Activated CD4-positive, alpha-beta T cell treated with anti-CD3 and anti-CD28 coated beads, Interleukin-2, amount 10 ng/mL, durations not matched to agents 7 days and 5 days (primary cell): ENCODE measurements at regions not wholly inside any gene's neighbourhood (a gene's known extent, or its start where the extent isn't known, plus 50 kb on each side); places are given as distances from the start of the nearest gene placed in this dataset.
"Not testable (repeated sequence)": the region's sequence is repeated elsewhere in the genome, so short reads cannot be mapped to it uniquely, and the experiment has no call there.

Experiments used
- CTCF ChIA-PET: fragments of 350-600 bp; sonication (Branson Sonifier 250); formaldehyde crosslinking; loops from one replicate; lab custom pipeline; 2021; ENCODE audit warnings: antibody characterized with exemption; lab: Charles Lee
- POLR2A ChIA-PET: fragments of 350-600 bp; sonication (Branson Sonifier 250); formaldehyde crosslinking; loops from one replicate; lab custom pipeline; 2021; ENCODE audit warnings: antibody characterized with exemption; lab: Charles Lee
- DNase-seq: peaks from one replicate; pipeline ENCODE4 v3.0.0-alpha.2; 2020
- H3K27ac Mint-ChIP-seq: one replicate; pipeline ENCODE4 v1.8.0; 2021; ENCODE audit warnings: mild to moderate bottlenecking, moderate library complexity, mixed read lengths
- H3K27me3 Mint-ChIP-seq: one replicate; pipeline ENCODE4 v1.8.0; 2021; ENCODE audit warnings: mixed read lengths
- H3K36me3 Mint-ChIP-seq: one replicate; pipeline ENCODE4 v1.8.0; 2021; ENCODE audit warnings: low read depth, mixed read lengths
- H3K4me1 Mint-ChIP-seq: one replicate; pipeline ENCODE4 v1.8.0; 2021; ENCODE audit warnings: mixed read lengths
- H3K4me3 Mint-ChIP-seq: one replicate; pipeline ENCODE4 v1.8.0; 2021; ENCODE audit warnings: mild to moderate bottlenecking, moderate library complexity, mixed read lengths
- H3K9me3 Mint-ChIP-seq: one replicate; pipeline ENCODE4 v1.8.0; 2021; ENCODE audit warnings: mixed read lengths

- H3K36me3 Mint-ChIP-seq = no peaks in the 10 kb centered on the region
- POLR2A ChIA-PET = no interaction called here
- no peak for DNase-seq
- H3K4me1 Mint-ChIP-seq = no peaks in the 10 kb centered on the region
- no peak overlapping the region for H3K27ac Mint-ChIP-seq
- peaks cover 4% of the 10 kb centered on the region for H3K9me3 Mint-ChIP-seq
- H3K4me3 Mint-ChIP-seq = no peak overlapping the region
- CTCF ChIA-PET = no interaction called here
- no peaks in the 10 kb centered on the region for H3K27me3 Mint-ChIP-seq
These were observed 1012.5 kb upstream of the LCORL start for GRCh38 chr4:19033816-19034733.

- no peak overlapping the region for H3K27ac Mint-ChIP-seq
- CTCF ChIA-PET = no interaction called here
- no peak for DNase-seq
- no peaks in the 10 kb centered on the region for H3K36me3 Mint-ChIP-seq
- POLR2A ChIA-PET = no interaction called here
- H3K4me3 Mint-ChIP-seq = no peak overlapping the region
- no peaks in the 10 kb centered on the region for H3K4me1 Mint-ChIP-seq
- H3K9me3 Mint-ChIP-seq = peaks cover 7% of the 10 kb centered on the region
- no peaks in the 10 kb centered on the region for H3K27me3 Mint-ChIP-seq
These were observed 1009.0 kb upstream of the LCORL start for GRCh38 chr4:19030536-19030935.

GRCh38 chr4:19030048-19030447 lies 1008.5 kb upstream of the LCORL start:
- CTCF ChIA-PET = no interaction called here
- POLR2A ChIA-PET = no interaction called here
- Mint-ChIP-seq H3K9me3 (peaks cover 7% of the 10 kb centered on the region), H3K27me3 (no peaks in the 10 kb centered on the region), H3K4me1 (no peaks in the 10 kb centered on the region), H3K36me3 (no peaks in the 10 kb centered on the region), H3K27ac (no peak overlapping the region), H3K4me3 (no peak overlapping the region)
- no peak for DNase-seq

GRCh38 chr4:19026281-19026680 lies 1004.7 kb upstream of the LCORL start:
- POLR2A ChIA-PET = no interaction called here
- H3K27ac Mint-ChIP-seq = no peak overlapping the region
- CTCF ChIA-PET = no interaction called here
- DNase-seq = no peak
- H3K9me3 Mint-ChIP-seq = peaks cover 4% of the 10 kb centered on the region
- no peaks in the 10 kb centered on the region for H3K36me3 Mint-ChIP-seq
- no peak overlapping the region for H3K4me3 Mint-ChIP-seq
- H3K27me3 Mint-ChIP-seq = no peaks in the 10 kb centered on the region
- no peaks in the 10 kb centered on the region for H3K4me1 Mint-ChIP-seq

GRCh38 chr4:19025031-19025430 lies 1003.5 kb upstream of the LCORL start:
- ChIA-PET CTCF (no interaction called here), POLR2A (no interaction called here)
- H3K4me3 Mint-ChIP-seq = no peak overlapping the region
- no peaks in the 10 kb centered on the region for H3K27me3 Mint-ChIP-seq
- no peaks in the 10 kb centered on the region for H3K36me3 Mint-ChIP-seq
- H3K9me3 Mint-ChIP-seq = peaks cover 5% of the 10 kb centered on the region
- no peaks in the 10 kb centered on the region for H3K4me1 Mint-ChIP-seq
- no peak overlapping the region for H3K27ac Mint-ChIP-seq
- DNase-seq = no peak

GRCh38 chr4:19024047-19024446 lies 1002.5 kb upstream of the LCORL start:
- H3K36me3 Mint-ChIP-seq = no peaks in the 10 kb centered on the region
- H3K4me1 Mint-ChIP-seq = no peaks in the 10 kb centered on the region
- H3K9me3 Mint-ChIP-seq = peaks cover 5% of the 10 kb centered on the region
- DNase-seq = no peak
- ChIA-PET CTCF (no interaction called here), POLR2A (no interaction called here)
- no peaks in the 10 kb centered on the region for H3K27me3 Mint-ChIP-seq
- H3K27ac Mint-ChIP-seq = no peak overlapping the region
- H3K4me3 Mint-ChIP-seq = no peak overlapping the region

- no peaks in the 10 kb centered on the region for H3K27me3 Mint-ChIP-seq
- ChIA-PET CTCF (no interaction called here), POLR2A (no interaction called here)
- no peaks in the 10 kb centered on the region for H3K36me3 Mint-ChIP-seq
- no peaks in the 10 kb centered on the region for H3K4me1 Mint-ChIP-seq
- DNase-seq = no peak
- H3K9me3 Mint-ChIP-seq = peaks cover 10% of the 10 kb centered on the region
- H3K27ac Mint-ChIP-seq = no peak overlapping the region
- no peak overlapping the region for H3K4me3 Mint-ChIP-seq
These were observed 1000.1 kb upstream of the LCORL start for GRCh38 chr4:19021617-19022016.

GRCh38 chr4:19016550-19016949 lies 995.0 kb upstream of the LCORL start:
- DNase-seq, CTCF ChIA-PET, POLR2A ChIA-PET, H3K27ac Mint-ChIP-seq, H3K9me3 Mint-ChIP-seq, H3K4me3 Mint-ChIP-seq, H3K27me3 Mint-ChIP-seq, H3K36me3 Mint-ChIP-seq, H3K4me1 Mint-ChIP-seq: not testable (repeated sequence)

GRCh38 chr4:19014594-19014993 lies 993.0 kb upstream of the LCORL start:
- Mint-ChIP-seq H3K27me3 (no peaks in the 10 kb centered on the region), H3K27ac (no peak overlapping the region)
- CTCF ChIA-PET = no interaction called here

GRCh38 chr4:19010761-19011160 lies 989.2 kb upstream of the LCORL start:
- H3K4me1 Mint-ChIP-seq = no peaks in the 10 kb centered on the region
- H3K27ac Mint-ChIP-seq = no peak overlapping the region
- H3K9me3 Mint-ChIP-seq = peaks cover 3% of the 10 kb centered on the region
- H3K36me3 Mint-ChIP-seq = no peaks in the 10 kb centered on the region
- CTCF ChIA-PET = no interaction called here
- DNase-seq = no peak
- H3K4me3 Mint-ChIP-seq = no peak overlapping the region
- H3K27me3 Mint-ChIP-seq = no peaks in the 10 kb centered on the region
- POLR2A ChIA-PET = no interaction called here

More at GRCh38 chr4:19014594-19014993, 993.0 kb upstream of the LCORL start:
- POLR2A ChIA-PET = no interaction called here
- no peak for DNase-seq
- no peak overlapping the region for H3K4me3 Mint-ChIP-seq
- peaks cover 7% of the 10 kb centered on the region for H3K9me3 Mint-ChIP-seq
- no peaks in the 10 kb centered on the region for H3K4me1 Mint-ChIP-seq
- H3K36me3 Mint-ChIP-seq = no peaks in the 10 kb centered on the region

GRCh38 chr4:19009881-19010280 lies 988.3 kb upstream of the LCORL start:
- ChIA-PET POLR2A (no interaction called here), CTCF (no interaction called here)
- DNase-seq = no peak
- Mint-ChIP-seq H3K27ac (no peak overlapping the region), H3K36me3 (no peaks in the 10 kb centered on the region), H3K4me1 (no peaks in the 10 kb centered on the region), H3K9me3 (peaks cover 5% of the 10 kb centered on the region), H3K27me3 (no peaks in the 10 kb centered on the region), H3K4me3 (no peak overlapping the region)

- ChIA-PET CTCF (no interaction called here), POLR2A (no interaction called here)
- H3K36me3 Mint-ChIP-seq = no peaks in the 10 kb centered on the region
- peaks cover 11% of the 10 kb centered on the region for H3K9me3 Mint-ChIP-seq
- no peak overlapping the region for H3K4me3 Mint-ChIP-seq
- no peaks in the 10 kb centered on the region for H3K27me3 Mint-ChIP-seq
- H3K27ac Mint-ChIP-seq = no peak overlapping the region
- DNase-seq = no peak
- H3K4me1 Mint-ChIP-seq = no peaks in the 10 kb centered on the region
These were observed 983.7 kb upstream of the LCORL start for GRCh38 chr4:19005211-19005610.

GRCh38 chr4:19002170-19002569 lies 980.6 kb upstream of the LCORL start:
- H3K4me1 Mint-ChIP-seq = no peaks in the 10 kb centered on the region
- no peak overlapping the region for H3K4me3 Mint-ChIP-seq
- peaks cover 11% of the 10 kb centered on the region for H3K9me3 Mint-ChIP-seq
- no peaks in the 10 kb centered on the region for H3K27me3 Mint-ChIP-seq
- no peak for DNase-seq
- CTCF ChIA-PET = no interaction called here
- POLR2A ChIA-PET = no interaction called here
- H3K36me3 Mint-ChIP-seq = no peaks in the 10 kb centered on the region
- no peak overlapping the region for H3K27ac Mint-ChIP-seq

GRCh38 chr4:18999595-18999994 lies 978.0 kb upstream of the LCORL start:
- Mint-ChIP-seq H3K4me1 (no peaks in the 10 kb centered on the region), H3K9me3 (peaks cover 11% of the 10 kb centered on the region), H3K4me3 (no peak overlapping the region), H3K27ac (no peak overlapping the region), H3K27me3 (no peaks in the 10 kb centered on the region), H3K36me3 (no peaks in the 10 kb centered on the region)
- ChIA-PET CTCF (no interaction called here), POLR2A (no interaction called here)
- DNase-seq = no peak
